Endodermal cell (in vitro differentiated cells): ENCODE measurements at regions not wholly inside any gene's neighbourhood (a gene's known extent, or its start where the extent isn't known, plus 50 kb on each side); places are given as distances from the start of the nearest gene placed in this dataset.

ENCODE experiments used
- DNase-seq: peaks from one replicate; pipeline ENCODE4 v3.0.0-alpha.2; 2017
- H3K27ac ChIP-seq: 2 replicates; pipeline ENCODE4 v1.5.1; 2013; ENCODE audit warnings: mild to moderate bottlenecking, low read depth, low read length, moderate library complexity
- H3K27me3 ChIP-seq: 2 replicates; pipeline ENCODE4 v1.6.1; 2013; ENCODE audit warnings: mild to moderate bottlenecking, low read length, moderate library complexity; ENCODE audit not compliant: insufficient read depth, control insufficient read depth, poor library complexity, severe bottlenecking
- H3K36me3 ChIP-seq: 2 replicates; pipeline ENCODE4 v1.7.0; 2013; ENCODE audit warnings: mild to moderate bottlenecking, low read length, moderate library complexity; ENCODE audit not compliant: control insufficient read depth, insufficient read depth
- H3K4me1 ChIP-seq: one replicate; pipeline ENCODE4 v1.7.0; 2013; ENCODE audit warnings: low read length; ENCODE audit not compliant: control insufficient read depth, insufficient read depth
- H3K4me3 ChIP-seq: 2 replicates; pipeline ENCODE4 v1.5.1; 2013; ENCODE audit warnings: mild to moderate bottlenecking, low read length, moderate library complexity
- H3K9ac ChIP-seq: 2 replicates; pipeline ENCODE4 v1.6.1; 2013; ENCODE audit warnings: mild to moderate bottlenecking, low read length, moderate library complexity; ENCODE audit not compliant: poor library complexity, severe bottlenecking; ENCODE audit errors: extremely low read depth
- H3K9me3 ChIP-seq: 2 replicates; pipeline ENCODE4 v1.6.1; 2013; ENCODE audit warnings: mild to moderate bottlenecking, low read length, moderate library complexity; ENCODE audit not compliant: control insufficient read depth
- H3K27ac Mint-ChIP-seq: 2 replicates; pipeline ENCODE4 v1.8.0; 2020; ENCODE audit warnings: mixed read lengths
- H3K27me3 Mint-ChIP-seq: 2 replicates; pipeline ENCODE4 v1.8.0; 2021; ENCODE audit warnings: mild to moderate bottlenecking, mixed read lengths; ENCODE audit not compliant: insufficient read depth
- H3K36me3 Mint-ChIP-seq: 2 replicates; pipeline ENCODE4 v1.8.0; 2020; ENCODE audit warnings: low read depth, mixed read lengths
- H3K4me1 Mint-ChIP-seq: 2 replicates; pipeline ENCODE4 v1.8.0; 2020; ENCODE audit warnings: mixed read lengths
- H3K4me3 Mint-ChIP-seq: 2 replicates; pipeline ENCODE4 v1.8.0; 2020; ENCODE audit warnings: mild to moderate bottlenecking, moderate library complexity, mixed read lengths
- H3K9me3 Mint-ChIP-seq: 2 replicates; pipeline ENCODE4 v1.8.0; 2020; ENCODE audit warnings: mild to moderate bottlenecking, mixed read lengths
- WGBS, 2 experiments: methylation state at CpG; one replicate each; pipeline versions ENCODE4 v1.1.5 to v1.1.7; 2013; ENCODE audit warnings: missing lambda C conversion rate in 2 of 2, mixed read lengths in 1 of 2; ENCODE audit not compliant: insufficient coverage in 1 of 2, insufficient read length in 1 of 2; 5-methylcytosine and 5-hydroxymethylcytosine counted together
- TF ChIP-seq, protein P1 (sequence below): fragments of 200-600 bp; sonication (generic); conservative IDR thresholded peaks from 2 replicates; pipeline ENCODE4 v1.5.0; 2021; ENCODE audit warnings: antibody characterized with exemption, mild to moderate bottlenecking

- 78 to 95% methylated on average over 3 to 4 of the region's 4 CpGs for WGBS, 2 experiments
- Histone ChIP-seq H3K9ac (no peak overlapping the region), H3K27me3 (no peaks in the 10 kb centered on the region), H3K4me1 (no peaks in the 10 kb centered on the region), H3K27ac (no peak overlapping the region), H3K36me3 (no peaks in the 10 kb centered on the region), H3K9me3 (peaks cover 7% of the 10 kb centered on the region), H3K4me3 (no peak overlapping the region)
- peaks cover 20% of the 10 kb centered on the region for H3K9me3 Mint-ChIP-seq
- no peaks in the 10 kb centered on the region for H3K27me3 Mint-ChIP-seq
- TF ChIP-seq, protein P1, sequence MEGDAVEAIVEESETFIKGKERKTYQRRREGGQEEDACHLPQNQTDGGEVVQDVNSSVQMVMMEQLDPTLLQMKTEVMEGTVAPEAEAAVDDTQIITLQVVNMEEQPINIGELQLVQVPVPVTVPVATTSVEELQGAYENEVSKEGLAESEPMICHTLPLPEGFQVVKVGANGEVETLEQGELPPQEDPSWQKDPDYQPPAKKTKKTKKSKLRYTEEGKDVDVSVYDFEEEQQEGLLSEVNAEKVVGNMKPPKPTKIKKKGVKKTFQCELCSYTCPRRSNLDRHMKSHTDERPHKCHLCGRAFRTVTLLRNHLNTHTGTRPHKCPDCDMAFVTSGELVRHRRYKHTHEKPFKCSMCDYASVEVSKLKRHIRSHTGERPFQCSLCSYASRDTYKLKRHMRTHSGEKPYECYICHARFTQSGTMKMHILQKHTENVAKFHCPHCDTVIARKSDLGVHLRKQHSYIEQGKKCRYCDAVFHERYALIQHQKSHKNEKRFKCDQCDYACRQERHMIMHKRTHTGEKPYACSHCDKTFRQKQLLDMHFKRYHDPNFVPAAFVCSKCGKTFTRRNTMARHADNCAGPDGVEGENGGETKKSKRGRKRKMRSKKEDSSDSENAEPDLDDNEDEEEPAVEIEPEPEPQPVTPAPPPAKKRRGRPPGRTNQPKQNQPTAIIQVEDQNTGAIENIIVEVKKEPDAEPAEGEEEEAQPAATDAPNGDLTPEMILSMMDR: no peak
- no peak overlapping the region for H3K4me3 Mint-ChIP-seq
- no peak overlapping the region for H3K27ac Mint-ChIP-seq
- no peaks in the 10 kb centered on the region for H3K4me1 Mint-ChIP-seq
- DNase-seq: no peak
- peaks cover 3% of the 10 kb centered on the region for H3K36me3 Mint-ChIP-seq
Observed at GRCh38 chr1:96533820-96534219, 187.8 kb upstream of the PTBP2 start.

GRCh38 chr1:96536581-96536980 lies 185.0 kb upstream of the PTBP2 start:
- no peak for DNase-seq
- Histone ChIP-seq H3K4me3 (no peak overlapping the region), H3K27ac (no peak overlapping the region), H3K9me3 (no peaks in the 10 kb centered on the region), H3K36me3 (no peaks in the 10 kb centered on the region), H3K9ac (no peak overlapping the region), H3K4me1 (no peaks in the 10 kb centered on the region), H3K27me3 (no peaks in the 10 kb centered on the region)
- H3K36me3 Mint-ChIP-seq: no peaks in the 10 kb centered on the region
- TF ChIP-seq, protein P1: no peak
- peaks cover 2% of the 10 kb centered on the region for H3K9me3 Mint-ChIP-seq
- no peaks in the 10 kb centered on the region for H3K27me3 Mint-ChIP-seq
- H3K27ac Mint-ChIP-seq: no peak overlapping the region
- H3K4me3 Mint-ChIP-seq: no peak overlapping the region
- H3K4me1 Mint-ChIP-seq: no peaks in the 10 kb centered on the region

GRCh38 chr1:96538111-96538641 lies 183.4 kb upstream of the PTBP2 start:
- H3K27me3 ChIP-seq: no peaks in the 10 kb centered on the region
- 91 to 94% methylated on average over 2 to 4 of the region's 4 CpGs for WGBS, 2 experiments
- Mint-ChIP-seq H3K27ac (no peak overlapping the region), H3K4me3 (no peak overlapping the region), H3K4me1 (no peaks in the 10 kb centered on the region), H3K36me3 (no peaks in the 10 kb centered on the region), H3K9me3 (no peaks in the 10 kb centered on the region), H3K27me3 (no peaks in the 10 kb centered on the region)
- no peaks in the 10 kb centered on the region for H3K4me1 ChIP-seq
- H3K9me3 ChIP-seq: no peaks in the 10 kb centered on the region
- H3K36me3 ChIP-seq: no peaks in the 10 kb centered on the region
- H3K9ac ChIP-seq: no peak overlapping the region
- TF ChIP-seq, protein P1: peak; percentile 33
- H3K27ac ChIP-seq: no peak overlapping the region
- no peak overlapping the region for H3K4me3 ChIP-seq
- peak; percentile 53 for DNase-seq
